Natural killer cell (primary cell): ENCODE measurements at regions not wholly inside any gene's neighbourhood (a gene's known extent, or its start where the extent isn't known, plus 50 kb on each side); places are given as distances from the start of the nearest gene placed in this dataset.

Experiments used
- ATAC-seq, 3 donors: fragments of 150-1000 bp in 2 of 3; fragments of 200-7000 bp in 1 of 3; cut with Tn5 transposase; 1 replicate in 1 of 3; 2 replicates in 2 of 3; pipeline ENCODE4 v1.10.0; 2021; ENCODE audit warnings: mild to moderate bottlenecking in 2 of 3, moderate library complexity in 2 of 3
- DNase-seq, 2 donors: peaks; one replicate each; pipeline versions ENCODE4 v3.0.0 to v3.0.0-alpha.2; 2013 to 2021; ENCODE audit warnings: mixed read lengths in 1 of 2
- H3K27ac ChIP-seq: one replicate; pipeline ENCODE4 v1.5.1; 2013; ENCODE audit warnings: mild to moderate bottlenecking, low read length
- H3K27me3 ChIP-seq: one replicate; pipeline ENCODE4 v1.6.1; 2013; ENCODE audit warnings: low read length; ENCODE audit not compliant: control insufficient read depth, insufficient read depth
- H3K36me3 ChIP-seq: one replicate; pipeline ENCODE4 v1.6.1; 2013; ENCODE audit warnings: low read length; ENCODE audit not compliant: control insufficient read depth, insufficient read depth
- H3K4me1 ChIP-seq: one replicate; pipeline ENCODE4 v1.6.1; 2013; ENCODE audit warnings: low read length; ENCODE audit not compliant: control insufficient read depth, insufficient read depth
- H3K4me3 ChIP-seq: one replicate; pipeline ENCODE4 v1.5.1; 2013; ENCODE audit warnings: low read length
- H3K9me3 ChIP-seq: one replicate; pipeline ENCODE4 v1.6.1; 2013; ENCODE audit warnings: low read length; ENCODE audit not compliant: control insufficient read depth, insufficient read depth
- H3K27ac Mint-ChIP-seq, 2 donors: one replicate each; pipeline ENCODE4 v1.8.0; 2022; ENCODE audit warnings: mild to moderate bottlenecking in 2 of 2, mixed read lengths in 2 of 2, moderate library complexity in 1 of 2
- H3K27me3 Mint-ChIP-seq, 2 donors: one replicate each; pipeline ENCODE4 v1.8.0; 2022; ENCODE audit warnings: low read depth in 2 of 2, mixed read lengths in 2 of 2
- H3K36me3 Mint-ChIP-seq: one replicate; pipeline ENCODE4 v1.8.0; 2022; ENCODE audit warnings: mixed read lengths
- H3K4me1 Mint-ChIP-seq, 2 donors: one replicate each; pipeline ENCODE4 v1.8.0; 2022; ENCODE audit warnings: mixed read lengths in 2 of 2
- H3K4me3 Mint-ChIP-seq: one replicate; pipeline ENCODE4 v1.8.0; 2022; ENCODE audit warnings: mild to moderate bottlenecking, moderate library complexity, mixed read lengths
- H3K9me3 Mint-ChIP-seq, 2 donors: one replicate each; pipeline ENCODE4 v1.8.0; 2022; ENCODE audit warnings: mixed read lengths in 2 of 2
- WGBS: methylation state at CpG from one replicate; pipeline ENCODE4 v1.1.7; 2013; ENCODE audit warnings: missing lambda C conversion rate; ENCODE audit not compliant: insufficient coverage; 5-methylcytosine and 5-hydroxymethylcytosine counted together
- intact Hi-C: fragments of 100-400 bp; cut with micrococcal nuclease; formaldehyde crosslinking; loops from one replicate; pipeline ENCODE4 v1.14.2; 2022
- TF ChIP-seq, protein P1 (sequence below): fragments of 200-600 bp; IDR thresholded peaks from one replicate; pipeline ENCODE4 v1.8.0; 2022; ENCODE audit warnings: antibody characterized with exemption

DNA sequence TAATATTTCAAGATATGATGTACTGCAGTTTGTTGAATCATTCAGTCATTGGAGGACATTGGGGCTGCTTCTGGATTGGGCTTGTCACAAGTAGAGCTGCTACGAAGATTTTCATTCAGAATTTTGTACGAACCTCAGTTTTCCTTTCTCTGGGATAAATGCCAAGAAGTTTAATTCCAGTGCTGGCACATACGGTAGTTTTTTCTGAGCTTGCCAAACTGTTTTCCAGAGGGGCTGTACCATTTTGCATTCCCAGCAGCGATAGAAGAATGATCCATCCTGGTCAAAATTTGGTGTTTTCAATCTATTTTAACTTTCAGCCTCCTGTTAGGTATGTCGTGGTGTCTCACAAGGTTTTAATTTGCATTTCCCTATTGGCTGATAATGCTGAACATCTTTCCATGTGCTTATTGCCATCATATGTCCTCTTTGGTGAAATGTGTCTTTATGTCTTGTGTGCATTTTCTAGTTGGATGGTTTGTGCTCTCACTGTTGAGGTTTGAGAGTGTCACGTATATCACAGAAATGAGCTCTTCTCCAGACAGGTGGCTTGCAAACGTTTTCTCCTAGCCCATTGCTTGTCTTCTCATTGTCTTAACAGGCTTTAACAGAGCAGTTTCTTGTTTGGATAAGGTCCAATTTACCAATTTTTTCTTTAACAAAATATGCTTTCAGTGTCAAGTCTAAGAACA is 612.6 kb downstream of the GALR1 start:
- no peak overlapping the region for H3K4me3 Mint-ChIP-seq
- ATAC-seq (no peak), DNase-seq (no peak)
- no peak overlapping the region for H3K27ac Mint-ChIP-seq
- Histone ChIP-seq H3K36me3 (no peaks in the 10 kb centered on the region), H3K4me1 (no peaks in the 10 kb centered on the region), H3K4me3 (no peak overlapping the region), H3K9me3 (no peaks in the 10 kb centered on the region), H3K27me3 (no peaks in the 10 kb centered on the region), H3K27ac (no peak overlapping the region)
- TF ChIP-seq, protein P1, sequence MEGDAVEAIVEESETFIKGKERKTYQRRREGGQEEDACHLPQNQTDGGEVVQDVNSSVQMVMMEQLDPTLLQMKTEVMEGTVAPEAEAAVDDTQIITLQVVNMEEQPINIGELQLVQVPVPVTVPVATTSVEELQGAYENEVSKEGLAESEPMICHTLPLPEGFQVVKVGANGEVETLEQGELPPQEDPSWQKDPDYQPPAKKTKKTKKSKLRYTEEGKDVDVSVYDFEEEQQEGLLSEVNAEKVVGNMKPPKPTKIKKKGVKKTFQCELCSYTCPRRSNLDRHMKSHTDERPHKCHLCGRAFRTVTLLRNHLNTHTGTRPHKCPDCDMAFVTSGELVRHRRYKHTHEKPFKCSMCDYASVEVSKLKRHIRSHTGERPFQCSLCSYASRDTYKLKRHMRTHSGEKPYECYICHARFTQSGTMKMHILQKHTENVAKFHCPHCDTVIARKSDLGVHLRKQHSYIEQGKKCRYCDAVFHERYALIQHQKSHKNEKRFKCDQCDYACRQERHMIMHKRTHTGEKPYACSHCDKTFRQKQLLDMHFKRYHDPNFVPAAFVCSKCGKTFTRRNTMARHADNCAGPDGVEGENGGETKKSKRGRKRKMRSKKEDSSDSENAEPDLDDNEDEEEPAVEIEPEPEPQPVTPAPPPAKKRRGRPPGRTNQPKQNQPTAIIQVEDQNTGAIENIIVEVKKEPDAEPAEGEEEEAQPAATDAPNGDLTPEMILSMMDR = no peak
- no peaks in the 10 kb centered on the region for H3K9me3 Mint-ChIP-seq
- no peaks in the 10 kb centered on the region for H3K4me1 Mint-ChIP-seq
- no peaks in the 10 kb centered on the region for H3K36me3 Mint-ChIP-seq
- no peaks in the 10 kb centered on the region for H3K27me3 Mint-ChIP-seq
- intact Hi-C loops = no loop called here
- WGBS = 87% methylated on average over 7 of the region's 7 CpGs

DNA sequence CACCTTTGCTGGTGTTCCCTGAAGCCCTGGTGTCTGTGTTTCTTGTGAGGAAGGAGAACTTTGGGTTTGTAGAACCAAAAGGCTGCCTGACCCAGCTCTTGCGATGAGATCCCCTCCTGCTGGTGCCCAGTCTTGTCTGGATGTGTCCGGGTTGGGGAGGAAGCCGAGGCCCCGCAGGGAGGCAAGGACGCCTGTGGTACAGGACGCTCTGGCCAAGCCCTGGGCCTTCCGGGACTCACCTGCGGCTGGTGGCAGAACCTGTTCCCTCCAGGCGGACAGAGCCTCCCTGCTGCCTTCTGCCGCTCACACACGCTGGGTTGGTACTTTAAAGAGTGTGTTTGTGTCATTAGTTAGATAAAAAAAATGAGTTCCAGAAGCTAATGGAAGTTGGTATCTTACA is 616.2 kb downstream of the GALR1 start:
- Histone ChIP-seq H3K27ac (no peak overlapping the region), H3K27me3 (no peaks in the 10 kb centered on the region), H3K9me3 (no peaks in the 10 kb centered on the region), H3K4me3 (no peak overlapping the region), H3K36me3 (no peaks in the 10 kb centered on the region), H3K4me1 (no peaks in the 10 kb centered on the region)
- Mint-ChIP-seq H3K27ac (no peak overlapping the region), H3K27me3 (peaks cover 4 to 7% of the 10 kb centered on the region in 2 donors), H3K9me3 (no peaks in the 10 kb centered on the region), H3K4me3 (no peak overlapping the region), H3K36me3 (no peaks in the 10 kb centered on the region), H3K4me1 (no peaks in the 10 kb centered on the region)
- intact Hi-C loops = no loop called here
- WGBS = 92% methylated on average over 11 of the region's 11 CpGs
- DNase-seq (no peak), ATAC-seq (no peak)
- TF ChIP-seq, protein P1 = no peak

DNA sequence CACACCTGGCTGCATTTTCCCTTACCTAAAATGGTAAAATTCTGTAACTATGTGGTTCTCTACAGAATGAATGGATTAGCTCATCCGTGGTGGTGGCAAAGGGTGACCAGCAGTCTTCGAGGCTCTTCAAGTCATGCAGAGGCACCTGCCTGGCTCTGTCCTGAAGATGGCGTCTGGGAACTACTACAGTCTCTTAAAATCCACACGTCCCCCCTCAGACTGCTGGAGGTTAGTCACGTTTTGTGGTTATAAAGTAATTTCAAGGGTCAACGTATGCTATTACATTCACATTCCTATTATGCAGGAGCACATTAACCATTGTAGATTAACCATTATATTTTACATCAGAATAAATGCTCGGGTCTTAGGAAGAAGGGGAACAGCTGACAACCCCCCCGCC is 616.7 kb downstream of the GALR1 start:
- intact Hi-C loops = no loop called here
- Histone ChIP-seq H3K9me3 (no peaks in the 10 kb centered on the region), H3K27me3 (no peaks in the 10 kb centered on the region), H3K4me1 (no peaks in the 10 kb centered on the region), H3K4me3 (no peak overlapping the region), H3K27ac (no peak overlapping the region), H3K36me3 (no peaks in the 10 kb centered on the region)
- TF ChIP-seq, protein P1 = no peak
- Mint-ChIP-seq H3K4me3 (no peak overlapping the region), H3K27me3 (peaks cover 4 to 7% of the 10 kb centered on the region in 2 donors), H3K9me3 (no peaks in the 10 kb centered on the region), H3K36me3 (no peaks in the 10 kb centered on the region), H3K4me1 (no peaks in the 10 kb centered on the region), H3K27ac (no peak overlapping the region)
- no peak for DNase-seq
- 87% methylated on average over 8 of the region's 8 CpGs for whole genome bisulfite sequencing
- ATAC-seq = no peak

DNA sequence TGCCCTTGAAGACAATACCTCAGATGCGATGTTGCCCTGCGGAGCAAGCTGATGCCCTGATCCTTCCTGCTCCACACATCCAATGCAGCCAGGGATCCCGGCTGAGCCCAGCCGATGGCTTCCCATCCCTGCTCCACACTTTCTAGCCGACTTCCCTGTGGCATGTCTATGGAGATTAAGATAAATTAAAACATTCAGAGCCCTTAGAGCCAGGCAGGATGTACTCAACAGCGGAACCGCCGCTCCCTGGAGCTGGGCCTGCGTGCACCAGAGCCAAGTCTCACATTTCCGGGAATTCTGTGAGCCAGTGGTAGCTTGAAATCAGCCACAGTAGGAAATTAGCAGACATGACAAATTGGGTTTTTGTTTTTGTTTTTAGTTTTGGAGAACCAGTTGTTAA is 620.6 kb downstream of the GALR1 start:
- H3K27ac ChIP-seq = no peak overlapping the region
- intact Hi-C loops = no loop called here
- peaks cover 7% of the 10 kb centered on the region in 2 donors for H3K27me3 Mint-ChIP-seq
- H3K4me1 Mint-ChIP-seq = no peaks in the 10 kb centered on the region
- no peaks in the 10 kb centered on the region for H3K4me1 ChIP-seq
- no peak overlapping the region for H3K4me3 Mint-ChIP-seq
- TF ChIP-seq, protein P1 = no peak
- no peaks in the 10 kb centered on the region for H3K36me3 ChIP-seq
- ATAC-seq (no peak), DNase-seq (no peak)
- H3K27ac Mint-ChIP-seq = no peak overlapping the region
- no peaks in the 10 kb centered on the region for H3K9me3 Mint-ChIP-seq
- H3K36me3 Mint-ChIP-seq = no peaks in the 10 kb centered on the region
- no peaks in the 10 kb centered on the region for H3K27me3 ChIP-seq
- no peak overlapping the region for H3K4me3 ChIP-seq
- no peaks in the 10 kb centered on the region for H3K9me3 ChIP-seq
- 82% methylated on average over 10 of the region's 10 CpGs for WGBS
